ENCODE measurements at regions not wholly inside any gene's neighbourhood (a gene's known extent, or its start where the extent isn't known, plus 50 kb on each side); places are given as distances from the start of the nearest gene placed in this dataset.
"Not testable (repeated sequence)": the region's sequence is repeated elsewhere in the genome, so short reads cannot be mapped to it uniquely, and the experiment has no call there.

DNA sequence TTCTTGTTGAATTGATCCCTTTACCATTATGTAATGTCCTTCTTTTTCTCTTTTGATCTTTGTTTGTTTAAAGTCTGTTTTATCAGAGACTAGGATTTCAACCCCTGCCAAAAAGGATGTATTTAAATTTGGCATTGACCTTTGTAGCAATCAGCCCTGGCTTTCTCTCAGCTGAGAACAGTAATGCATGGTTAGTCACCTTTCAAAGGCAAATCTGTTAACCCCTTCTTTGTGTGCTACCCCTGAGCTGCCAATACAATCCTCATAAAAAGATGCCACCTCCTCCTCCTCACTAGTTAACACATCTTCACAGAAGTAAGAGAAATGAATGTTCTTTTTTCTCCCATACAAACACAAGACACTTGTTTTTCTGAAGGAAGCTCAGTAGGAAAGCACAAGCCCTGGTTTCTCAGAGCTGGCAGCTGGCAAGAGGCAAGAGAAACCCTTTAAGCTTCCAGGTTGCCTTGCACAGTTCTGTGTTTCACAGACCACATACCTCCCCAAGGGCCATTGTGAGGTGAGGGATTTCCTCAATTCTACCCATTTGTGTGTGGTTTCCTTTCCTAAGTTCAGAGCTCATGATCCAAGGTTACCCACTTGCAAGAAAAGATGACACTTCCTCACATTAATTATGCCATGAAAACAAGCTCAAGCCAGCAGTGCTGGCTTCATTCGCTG is 122.6 kb downstream of the RCHY1 start:
- dilution Hi-C loops (cut with MboI; ENCODE audit: extremely low pct_ligation_motif_present, low sequenced_read_pairs) = no loop called here
- Histone ChIP-seq H3K4me2 (ENCODE audit: insufficient read depth, low read length) (no peak overlapping the region), H3K9me3 (replicated peaks; ENCODE audit: control insufficient read depth, insufficient read depth, low read length) (no peaks in the 10 kb centered on the region), H4K20me1 (replicated peaks; ENCODE audit: control insufficient read depth, extremely low read depth, insufficient read depth, low read length) (no peaks in the 10 kb centered on the region), H3K27me3 (ENCODE audit: control insufficient read depth in 2 of 2, insufficient read depth in 2 of 2, low read length in 2 of 2) (no peaks in the 10 kb centered on the region), H2AFZ (ENCODE audit: low read depth, low read length) (no peak overlapping the region), H3K4me1 (ENCODE audit: control insufficient read depth, extremely low read depth, insufficient read depth, low read length) (no peaks in the 10 kb centered on the region), H3K36me3 (ENCODE audit: control insufficient read depth in 2 of 2, extremely low read depth in 1 of 2, insufficient read depth in 2 of 2, low read length in 2 of 2) (no peaks in the 10 kb centered on the region), H3K79me2 (ENCODE audit: control insufficient read depth, insufficient read depth, low read length) (no peaks in the 10 kb centered on the region), H3K9me1 (replicated peaks; ENCODE audit: control insufficient read depth, extremely low read depth, insufficient read depth, low read length) (no peaks in the 10 kb centered on the region), H3K27ac (ENCODE audit: insufficient read depth, low read depth, low read length) (no peak overlapping the region), H3K4me3 (replicated peaks in 1 of 3; ENCODE audit: insufficient read depth in 1 of 3, low read depth in 1 of 3, low read length in 3 of 3) (no peak overlapping the region), H3K9ac (replicated peaks; ENCODE audit: extremely low read depth, insufficient read depth, low read length) (no peak overlapping the region)
- ChIA-PET CTCF (no interaction called here), POLR2A (no interaction called here)
- no peak for DNase-seq (ENCODE audit: low read depth, low spot score)
- TF ChIP-seq FOS (IDR thresholded peaks at IDR 0.05; ENCODE audit: borderline replicate concordance, insufficient read depth, low read length) (no peak), POLR2A (IDR thresholded peaks at IDR 0.05; ENCODE audit: low read depth, low read length) (no peak), POLR2AphosphoS5 (IDR thresholded peaks at IDR 0.05; ENCODE audit: insufficient read depth, low read depth, low read length) (no peak), JUN (IDR thresholded peaks at IDR 0.05; ENCODE audit: borderline replicate concordance, insufficient read depth, insufficient read length, low read depth) (no peak), GATA2 (IDR thresholded peaks at IDR 0.05; ENCODE audit: insufficient read depth, insufficient read length, low read depth, low read length) (no peak), MYC (IDR thresholded peaks at IDR 0.05; ENCODE audit: low read depth, low read length) (no peak), EZH2 (IDR thresholded peaks at IDR 0.05; ENCODE audit: borderline replicate concordance, low read depth, low read length, severe bottlenecking) (no peak)
- TF ChIP-seq, protein P1, sequence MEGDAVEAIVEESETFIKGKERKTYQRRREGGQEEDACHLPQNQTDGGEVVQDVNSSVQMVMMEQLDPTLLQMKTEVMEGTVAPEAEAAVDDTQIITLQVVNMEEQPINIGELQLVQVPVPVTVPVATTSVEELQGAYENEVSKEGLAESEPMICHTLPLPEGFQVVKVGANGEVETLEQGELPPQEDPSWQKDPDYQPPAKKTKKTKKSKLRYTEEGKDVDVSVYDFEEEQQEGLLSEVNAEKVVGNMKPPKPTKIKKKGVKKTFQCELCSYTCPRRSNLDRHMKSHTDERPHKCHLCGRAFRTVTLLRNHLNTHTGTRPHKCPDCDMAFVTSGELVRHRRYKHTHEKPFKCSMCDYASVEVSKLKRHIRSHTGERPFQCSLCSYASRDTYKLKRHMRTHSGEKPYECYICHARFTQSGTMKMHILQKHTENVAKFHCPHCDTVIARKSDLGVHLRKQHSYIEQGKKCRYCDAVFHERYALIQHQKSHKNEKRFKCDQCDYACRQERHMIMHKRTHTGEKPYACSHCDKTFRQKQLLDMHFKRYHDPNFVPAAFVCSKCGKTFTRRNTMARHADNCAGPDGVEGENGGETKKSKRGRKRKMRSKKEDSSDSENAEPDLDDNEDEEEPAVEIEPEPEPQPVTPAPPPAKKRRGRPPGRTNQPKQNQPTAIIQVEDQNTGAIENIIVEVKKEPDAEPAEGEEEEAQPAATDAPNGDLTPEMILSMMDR (IDR thresholded peaks at IDR 0.05; ENCODE audit: extremely low read depth in 1 of 2, insufficient read depth in 1 of 2, low read depth in 1 of 2, low read length in 2 of 2) = no peak
- TF ChIP-seq, protein P2, sequence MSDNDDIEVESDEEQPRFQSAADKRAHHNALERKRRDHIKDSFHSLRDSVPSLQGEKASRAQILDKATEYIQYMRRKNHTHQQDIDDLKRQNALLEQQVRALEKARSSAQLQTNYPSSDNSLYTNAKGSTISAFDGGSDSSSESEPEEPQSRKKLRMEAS (IDR thresholded peaks at IDR 0.05; ENCODE audit: insufficient read depth, insufficient read length) = no peak
- intact Hi-C loops (cut with micrococcal nuclease) = no loop called here
- BruUV-seq (replicated peaks) = no TSS peak
- FAIRE-seq = no peak

DNA sequence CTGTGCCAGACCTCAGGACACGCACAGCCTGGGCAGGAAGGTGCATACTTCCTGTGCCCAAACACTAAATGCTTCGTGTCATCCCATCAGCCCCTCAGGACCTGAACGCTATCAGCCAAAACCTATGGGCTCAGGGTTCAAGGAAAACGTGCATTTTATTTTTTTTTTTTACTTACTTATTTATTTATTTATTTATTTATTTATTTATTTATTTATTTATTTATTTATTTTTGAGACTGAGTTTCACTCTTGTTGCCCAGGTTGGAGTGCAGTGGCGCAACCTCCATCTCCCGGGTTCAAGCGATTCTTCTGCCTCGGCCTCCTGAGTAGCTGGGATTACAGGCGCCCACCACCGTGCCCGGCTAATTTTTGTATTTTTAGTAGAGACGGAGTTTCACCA is 127.8 kb downstream of the RCHY1 start:
- H4K20me1 ChIP-seq (replicated peaks; ENCODE audit: control insufficient read depth, extremely low read depth, insufficient read depth, low read length); POLR2A ChIA-PET; H3K27ac ChIP-seq (ENCODE audit: insufficient read depth, low read depth, low read length); FAIRE-seq; H3K79me2 ChIP-seq (ENCODE audit: control insufficient read depth, insufficient read depth, low read length); intact Hi-C loops (cut with micrococcal nuclease); dilution Hi-C loops (cut with MboI; ENCODE audit: extremely low pct_ligation_motif_present, low sequenced_read_pairs); H3K9ac ChIP-seq (replicated peaks; ENCODE audit: extremely low read depth, insufficient read depth, low read length); BruUV-seq (replicated peaks); DNase-seq (ENCODE audit: low read depth, low spot score); H3K4me2 ChIP-seq (ENCODE audit: insufficient read depth, low read length); H3K9me1 ChIP-seq (replicated peaks; ENCODE audit: control insufficient read depth, extremely low read depth, insufficient read depth, low read length); H2AFZ ChIP-seq (ENCODE audit: low read depth, low read length); H3K36me3 ChIP-seq (ENCODE audit: control insufficient read depth in 2 of 2, extremely low read depth in 1 of 2, insufficient read depth in 2 of 2, low read length in 2 of 2); H3K4me3 ChIP-seq (replicated peaks in 1 of 3; ENCODE audit: insufficient read depth in 1 of 3, low read depth in 1 of 3, low read length in 3 of 3); H3K27me3 ChIP-seq (ENCODE audit: control insufficient read depth in 2 of 2, insufficient read depth in 2 of 2, low read length in 2 of 2); H3K4me1 ChIP-seq (ENCODE audit: control insufficient read depth, extremely low read depth, insufficient read depth, low read length); H3K9me3 ChIP-seq (replicated peaks; ENCODE audit: control insufficient read depth, insufficient read depth, low read length); CTCF ChIA-PET: not testable (repeated sequence)

All from endothelial cell of umbilical vein (primary cell).